Neural progenitor cell (in vitro differentiated cells): ENCODE measurements at regions not wholly inside any gene's neighbourhood (a gene's known extent, or its start where the extent isn't known, plus 50 kb on each side); places are given as distances from the start of the nearest gene placed in this dataset.

Experiments
- EZH2 ChIP-seq: fragments of 200-600 bp; sonication (generic); IDR thresholded peaks from 2 replicates; pipeline ENCODE4 v1.6.1; 2017; ENCODE audit warnings: antibody characterized with exemption, mild to moderate bottlenecking, moderate library complexity
- EZH2phosphoT487 ChIP-seq: fragments of 200-600 bp; sonication (generic); IDR thresholded peaks from 2 replicates; pipeline ENCODE4 v1.6.1; 2017; ENCODE audit warnings: antibody characterized with exemption
- TF ChIP-seq, protein P1 (sequence below): fragments of 200-600 bp; sonication (generic); IDR thresholded peaks from 2 replicates; pipeline ENCODE4 v1.5.1; 2017; ENCODE audit warnings: antibody characterized with exemption, mild to moderate bottlenecking

GRCh38 chr5:3077684-3078083 lies 326.2 kb upstream of the IRX2 start:
- TF ChIP-seq, protein P1, sequence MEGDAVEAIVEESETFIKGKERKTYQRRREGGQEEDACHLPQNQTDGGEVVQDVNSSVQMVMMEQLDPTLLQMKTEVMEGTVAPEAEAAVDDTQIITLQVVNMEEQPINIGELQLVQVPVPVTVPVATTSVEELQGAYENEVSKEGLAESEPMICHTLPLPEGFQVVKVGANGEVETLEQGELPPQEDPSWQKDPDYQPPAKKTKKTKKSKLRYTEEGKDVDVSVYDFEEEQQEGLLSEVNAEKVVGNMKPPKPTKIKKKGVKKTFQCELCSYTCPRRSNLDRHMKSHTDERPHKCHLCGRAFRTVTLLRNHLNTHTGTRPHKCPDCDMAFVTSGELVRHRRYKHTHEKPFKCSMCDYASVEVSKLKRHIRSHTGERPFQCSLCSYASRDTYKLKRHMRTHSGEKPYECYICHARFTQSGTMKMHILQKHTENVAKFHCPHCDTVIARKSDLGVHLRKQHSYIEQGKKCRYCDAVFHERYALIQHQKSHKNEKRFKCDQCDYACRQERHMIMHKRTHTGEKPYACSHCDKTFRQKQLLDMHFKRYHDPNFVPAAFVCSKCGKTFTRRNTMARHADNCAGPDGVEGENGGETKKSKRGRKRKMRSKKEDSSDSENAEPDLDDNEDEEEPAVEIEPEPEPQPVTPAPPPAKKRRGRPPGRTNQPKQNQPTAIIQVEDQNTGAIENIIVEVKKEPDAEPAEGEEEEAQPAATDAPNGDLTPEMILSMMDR, result peak; percentile 20
- TF ChIP-seq EZH2phosphoT487 (no peak), EZH2 (no peak)
